Hepatocyte (in vitro differentiated cells): ENCODE measurements at regions not wholly inside any gene's neighbourhood (a gene's known extent, or its start where the extent isn't known, plus 50 kb on each side); places are given as distances from the start of the nearest gene placed in this dataset.
A peak's percentile ranks its signal among the peaks of the same experiment; 100 is the strongest.

Experiments used
- DNase-seq: peaks from one replicate; pipeline ENCODE4 v3.0.0-alpha.2; 2016; ENCODE audit warnings: low spot score
- H2AFZ ChIP-seq: fragments of 200-600 bp; sonication (generic); 2 replicates; pipeline ENCODE4 v1.6.0; 2016; ENCODE audit warnings: antibody characterized with exemption, mild to moderate bottlenecking
- H3K27ac ChIP-seq: fragments of 200-600 bp; sonication (generic); 2 replicates; pipeline ENCODE4 v1.5.1; 2016; ENCODE audit warnings: mild to moderate bottlenecking
- H3K27me3 ChIP-seq: fragments of 200-600 bp; sonication (generic); 2 replicates; pipeline ENCODE4 v1.6.1; 2016
- H3K36me3 ChIP-seq: fragments of 200-600 bp; sonication (generic); replicated peaks from 2 replicates; pipeline ENCODE4 v1.5.1; 2016; ENCODE audit warnings: low read depth; ENCODE audit not compliant: insufficient read depth
- H3K4me1 ChIP-seq: fragments of 200-600 bp; sonication (generic); 2 replicates; pipeline ENCODE4 v1.5.1; 2016; ENCODE audit warnings: mild to moderate bottlenecking, moderate library complexity; ENCODE audit not compliant: insufficient read depth
- H3K4me2 ChIP-seq: fragments of 200-600 bp; sonication (generic); 2 replicates; pipeline ENCODE4 v1.6.0; 2016
- H3K4me3 ChIP-seq: fragments of 200-600 bp; sonication (generic); 2 replicates; pipeline ENCODE4 v1.5.1; 2016; ENCODE audit warnings: mild to moderate bottlenecking
- H3K79me2 ChIP-seq: fragments of 200-600 bp; sonication (generic); 2 replicates; pipeline ENCODE4 v1.6.0; 2017; ENCODE audit warnings: mild to moderate bottlenecking
- H3K9me2 ChIP-seq: fragments of 200-600 bp; sonication (generic); replicated peaks from 2 replicates; pipeline ENCODE4 v1.6.0; 2017; ENCODE audit warnings: mild to moderate bottlenecking; ENCODE audit not compliant: insufficient read depth
- H3K9me3 ChIP-seq: fragments of 200-600 bp; sonication (generic); 2 replicates; pipeline ENCODE4 v1.5.1; 2016; ENCODE audit warnings: low read depth, mild to moderate bottlenecking
- H4K20me1 ChIP-seq: fragments of 200-600 bp; sonication (generic); 2 replicates; pipeline ENCODE4 v1.6.0; 2016; ENCODE audit warnings: mild to moderate bottlenecking; ENCODE audit not compliant: insufficient read depth, poor library complexity, severe bottlenecking
- EZH2 ChIP-seq: fragments of 200-600 bp; sonication (generic); IDR thresholded peaks from 2 replicates; pipeline ENCODE4 v1.6.1; 2016; ENCODE audit warnings: antibody characterized with exemption, mild to moderate bottlenecking, borderline replicate concordance
- EZH2phosphoT487 ChIP-seq: fragments of 200-600 bp; sonication (generic); IDR thresholded peaks from one replicate; pipeline ENCODE4 v1.6.1; 2018; ENCODE audit warnings: antibody characterized with exemption, mild to moderate bottlenecking, low read depth, moderate library complexity; ENCODE audit not compliant: unreplicated experiment, severe bottlenecking
- WGBS: methylation state at CpG from one replicate; pipeline ENCODE4 v1.1.6; 2016; ENCODE audit warnings: low lambda C conversion rate; ENCODE audit errors: missing lambda C conversion rate; 5-methylcytosine and 5-hydroxymethylcytosine counted together
- TF ChIP-seq, protein P1 (sequence below): fragments of 200-600 bp; sonication (generic); IDR thresholded peaks from 2 replicates; pipeline ENCODE4 v1.5.1; 2016; ENCODE audit warnings: antibody characterized with exemption, mild to moderate bottlenecking; ENCODE audit not compliant: poor library complexity

DNA sequence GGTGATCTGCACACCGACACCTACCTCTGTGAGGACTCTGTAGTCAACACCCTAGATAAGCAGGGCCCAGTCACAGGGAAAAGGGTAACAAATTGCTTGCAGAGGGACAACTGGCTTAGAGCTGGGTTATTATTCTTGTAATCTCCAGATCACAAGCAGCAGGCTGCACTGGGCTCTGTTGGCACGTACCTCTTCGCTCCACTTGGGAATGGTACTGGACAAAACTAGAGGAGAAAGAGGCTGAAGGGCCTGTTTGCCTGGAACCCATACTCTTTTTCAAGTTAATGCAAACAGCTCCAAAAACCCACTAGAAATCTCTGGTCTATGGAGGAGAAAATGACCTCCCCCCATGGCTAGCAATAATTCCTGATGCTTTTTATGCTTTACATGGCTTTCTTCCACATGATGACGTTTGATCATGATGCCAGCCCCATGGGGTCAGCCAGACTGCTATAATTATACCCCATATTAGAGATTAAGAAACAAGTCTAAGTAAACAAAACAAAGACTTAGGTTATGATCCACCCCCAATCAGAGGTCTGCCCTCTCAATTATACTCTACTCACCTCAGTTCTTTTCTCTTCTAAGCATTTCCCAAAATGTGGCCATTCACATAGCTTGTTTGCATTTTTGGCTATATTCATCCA, 190.0 kb downstream of the UNC5CL start:
- Histone ChIP-seq H3K27ac (no peak overlapping the region), H3K4me3 (no peak overlapping the region), H3K4me1 (no peaks in the 10 kb centered on the region), H4K20me1 (no peaks in the 10 kb centered on the region), H3K27me3 (no peaks in the 10 kb centered on the region), H3K9me2 (no peaks in the 10 kb centered on the region), H3K4me2 (no peak overlapping the region), H3K9me3 (no peaks in the 10 kb centered on the region), H3K79me2 (no peaks in the 10 kb centered on the region), H2AFZ (no peak overlapping the region), H3K36me3 (no peaks in the 10 kb centered on the region)
- DNase-seq, result no peak
- 76% methylated on average over 4 of the region's 4 CpGs for WGBS
- TF ChIP-seq EZH2phosphoT487 (no peak), EZH2 (no peak)
- TF ChIP-seq, protein P1, sequence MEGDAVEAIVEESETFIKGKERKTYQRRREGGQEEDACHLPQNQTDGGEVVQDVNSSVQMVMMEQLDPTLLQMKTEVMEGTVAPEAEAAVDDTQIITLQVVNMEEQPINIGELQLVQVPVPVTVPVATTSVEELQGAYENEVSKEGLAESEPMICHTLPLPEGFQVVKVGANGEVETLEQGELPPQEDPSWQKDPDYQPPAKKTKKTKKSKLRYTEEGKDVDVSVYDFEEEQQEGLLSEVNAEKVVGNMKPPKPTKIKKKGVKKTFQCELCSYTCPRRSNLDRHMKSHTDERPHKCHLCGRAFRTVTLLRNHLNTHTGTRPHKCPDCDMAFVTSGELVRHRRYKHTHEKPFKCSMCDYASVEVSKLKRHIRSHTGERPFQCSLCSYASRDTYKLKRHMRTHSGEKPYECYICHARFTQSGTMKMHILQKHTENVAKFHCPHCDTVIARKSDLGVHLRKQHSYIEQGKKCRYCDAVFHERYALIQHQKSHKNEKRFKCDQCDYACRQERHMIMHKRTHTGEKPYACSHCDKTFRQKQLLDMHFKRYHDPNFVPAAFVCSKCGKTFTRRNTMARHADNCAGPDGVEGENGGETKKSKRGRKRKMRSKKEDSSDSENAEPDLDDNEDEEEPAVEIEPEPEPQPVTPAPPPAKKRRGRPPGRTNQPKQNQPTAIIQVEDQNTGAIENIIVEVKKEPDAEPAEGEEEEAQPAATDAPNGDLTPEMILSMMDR, result no peak

GRCh38 chr6:40848038-40848437, 191.0 kb downstream of the UNC5CL start:
- H3K79me2 ChIP-seq, result no peaks in the 10 kb centered on the region
- no peak overlapping the region for H3K4me3 ChIP-seq
- peak; percentile 67 for DNase-seq
- H2AFZ ChIP-seq, result no peak overlapping the region
- H3K36me3 ChIP-seq, result no peaks in the 10 kb centered on the region
- TF ChIP-seq, protein P1, result no peak
- no peak for TF ChIP-seq EZH2phosphoT487
- TF ChIP-seq EZH2, result no peak
- WGBS, result 57% methylated on average over 5 of the region's 5 CpGs
- no peak overlapping the region for H3K27ac ChIP-seq
- no peaks in the 10 kb centered on the region for H4K20me1 ChIP-seq
- H3K9me2 ChIP-seq, result no peaks in the 10 kb centered on the region
- no peaks in the 10 kb centered on the region for H3K9me3 ChIP-seq
- H3K4me1 ChIP-seq, result no peaks in the 10 kb centered on the region
- H3K4me2 ChIP-seq, result no peak overlapping the region
- no peaks in the 10 kb centered on the region for H3K27me3 ChIP-seq

- no peak overlapping the region for H3K27ac ChIP-seq
- no peak overlapping the region for H3K4me3 ChIP-seq
- H3K9me2 ChIP-seq, result no peaks in the 10 kb centered on the region
- no peaks in the 10 kb centered on the region for H4K20me1 ChIP-seq
- H3K4me2 ChIP-seq, result no peak overlapping the region
- H3K4me1 ChIP-seq, result no peaks in the 10 kb centered on the region
- TF ChIP-seq, protein P1, result peak; percentile 63
- TF ChIP-seq EZH2phosphoT487 (no peak), EZH2 (no peak)
- H3K9me3 ChIP-seq, result no peaks in the 10 kb centered on the region
- DNase-seq, result peak; percentile 69
- no peaks in the 10 kb centered on the region for H3K27me3 ChIP-seq
- no peaks in the 10 kb centered on the region for H3K79me2 ChIP-seq
- H2AFZ ChIP-seq, result no peak overlapping the region
- 33% methylated on average over 2 of the region's 2 CpGs for WGBS
- no peaks in the 10 kb centered on the region for H3K36me3 ChIP-seq
Observed at GRCh38 chr6:40845553-40845952, 193.5 kb downstream of the UNC5CL start.

DNA sequence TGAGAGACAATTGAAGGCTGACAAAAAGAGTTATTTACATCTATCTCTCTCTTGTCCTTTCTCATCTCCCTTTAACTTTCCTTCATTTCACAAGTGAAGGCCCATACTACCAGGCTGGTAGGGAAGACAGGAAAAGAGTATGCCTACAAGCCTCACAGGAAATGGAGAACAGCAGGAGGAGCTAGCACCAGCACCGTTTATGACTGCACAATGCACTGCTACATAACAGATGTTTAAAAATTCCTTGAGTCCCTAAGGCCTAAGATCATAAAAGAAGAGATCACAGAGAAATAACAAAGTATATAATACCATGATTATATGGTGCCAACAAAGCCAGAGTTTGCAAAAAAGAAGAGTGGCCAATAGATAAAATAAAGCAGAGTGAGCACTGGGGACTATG, 194.8 kb downstream of the UNC5CL start:
- H3K4me3 ChIP-seq, result no peak overlapping the region
- H3K4me2 ChIP-seq, result no peak overlapping the region
- H3K9me2 ChIP-seq, result no peaks in the 10 kb centered on the region
- no peaks in the 10 kb centered on the region for H3K4me1 ChIP-seq
- H3K36me3 ChIP-seq, result no peaks in the 10 kb centered on the region
- no peak for DNase-seq
- 28% methylated on average over 1 of the region's 1 CpG for WGBS
- no peak overlapping the region for H2AFZ ChIP-seq
- H3K27me3 ChIP-seq, result no peaks in the 10 kb centered on the region
- TF ChIP-seq EZH2phosphoT487, result no peak
- TF ChIP-seq, protein P1, result no peak
- TF ChIP-seq EZH2, result no peak
- H3K9me3 ChIP-seq, result no peaks in the 10 kb centered on the region
- no peaks in the 10 kb centered on the region for H3K79me2 ChIP-seq
- no peak overlapping the region for H3K27ac ChIP-seq
- H4K20me1 ChIP-seq, result no peaks in the 10 kb centered on the region
